ENCODE measurements at regions not wholly inside any gene's neighbourhood (a gene's known extent, or its start where the extent isn't known, plus 50 kb on each side); places are given as distances from the start of the nearest gene placed in this dataset.

GRCh38 chr11:101786916-101787315 lies 127.9 kb upstream of the CEP126 start:
- TF ChIP-seq EZH2phosphoT487 (IDR thresholded peaks at IDR 0.05; ENCODE audit: low read length) (no peak), CTCF (IDR thresholded peaks at IDR 0.05; ENCODE audit: low read length) (no peak)
